Adrenal gland (tissue), 5 donors: ENCODE measurements at regions not wholly inside any gene's neighbourhood (a gene's known extent, or its start where the extent isn't known, plus 50 kb on each side); places are given as distances from the start of the nearest gene placed in this dataset.

Experiments
- CTCF ChIP-seq, 6 experiments: fragments of 450-650 bp in 4 of 6; fragments of 200-600 bp in 2 of 6; sonication (generic) in 1 of 6; IDR thresholded peaks; 1 replicate in 5 of 6; 2 replicates in 1 of 6; pipeline versions ENCODE4 v1.5.1 to v1.8.0; 2016 to 2021; ENCODE audit warnings: antibody characterized with exemption in 6 of 6, mild to moderate bottlenecking in 2 of 6, moderate library complexity in 1 of 6
- POLR2A ChIP-seq, 2 donors: fragments of 450-650 bp; IDR thresholded peaks; one replicate each; pipeline ENCODE4 v1.6.1; 2017; ENCODE audit warnings: antibody characterized with exemption in 2 of 2, mild to moderate bottlenecking in 2 of 2, moderate library complexity in 1 of 2
- donor health status: DM: no; HTN: no; CAD: no.

- TF ChIP-seq CTCF (IDR thresholded peaks at IDR 0.05), result no peak
- no peak for TF ChIP-seq POLR2A (IDR thresholded peaks at IDR 0.05)
Observed at GRCh38 chr13:111950697-111951096, 116.3 kb upstream of the SOX1 start.
